Suprapubic skin (tissue), 4 donors: ENCODE measurements at regions not wholly inside any gene's neighbourhood (a gene's known extent, or its start where the extent isn't known, plus 50 kb on each side); places are given as distances from the start of the nearest gene placed in this dataset.
"Not testable (repeated sequence)": the region's sequence is repeated elsewhere in the genome, so short reads cannot be mapped to it uniquely, and the experiment has no call there.

Experiments
- DNase-seq, 2 donors: peaks; one replicate each; pipeline ENCODE4 v3.0.0-alpha.2; 2019; ENCODE audit warnings: low spot score in 2 of 2
- H3K27ac ChIP-seq: fragments of 200-600 bp; sonication (generic); one replicate; pipeline ENCODE4 v1.5.1; 2019
- H3K27me3 ChIP-seq: fragments of 200-600 bp; sonication (generic); one replicate; pipeline ENCODE4 v1.5.1; 2019
- H3K36me3 ChIP-seq: fragments of 200-600 bp; sonication (generic); one replicate; pipeline ENCODE4 v1.5.1; 2019
- H3K4me1 ChIP-seq: fragments of 200-600 bp; sonication (generic); one replicate; pipeline ENCODE4 v1.5.1; 2019
- H3K4me3 ChIP-seq: fragments of 200-600 bp; sonication (generic); one replicate; pipeline ENCODE4 v1.5.1; 2019; ENCODE audit warnings: mild to moderate bottlenecking
- H3K9me3 ChIP-seq: fragments of 200-600 bp; sonication (generic); one replicate; pipeline ENCODE4 v1.5.1; 2019
- CTCF ChIP-seq, 2 donors: fragments of 200-600 bp in 1 of 2; fragments of 450-650 bp in 1 of 2; sonication (generic) in 1 of 2; IDR thresholded peaks; one replicate each; pipeline ENCODE4 v1.5.1; 2016 to 2019; ENCODE audit warnings: antibody characterized with exemption in 2 of 2, mild to moderate bottlenecking in 1 of 2, moderate library complexity in 1 of 2
- EP300 ChIP-seq: sonication (generic); formaldehyde crosslinking; IDR thresholded peaks from one replicate; pipeline ENCODE4 v1.6.1; 2017; ENCODE audit warnings: antibody characterized with exemption
- POLR2A ChIP-seq, 2 donors: fragments of 450-650 bp; IDR thresholded peaks; one replicate each; pipeline ENCODE4 v1.6.1; 2017; ENCODE audit warnings: antibody characterized with exemption in 2 of 2, mild to moderate bottlenecking in 2 of 2, moderate library complexity in 2 of 2
- POLR2AphosphoS5 ChIP-seq, 3 donors: sonication (generic); formaldehyde crosslinking; IDR thresholded peaks; one replicate each; pipeline ENCODE4 v1.6.1; 2017; ENCODE audit warnings: antibody characterized with exemption in 3 of 3
- WGBS: methylation state at CpG from one replicate; pipeline ENCODE4 v1.1.5; 2018; 5-methylcytosine and 5-hydroxymethylcytosine counted together

DNA sequence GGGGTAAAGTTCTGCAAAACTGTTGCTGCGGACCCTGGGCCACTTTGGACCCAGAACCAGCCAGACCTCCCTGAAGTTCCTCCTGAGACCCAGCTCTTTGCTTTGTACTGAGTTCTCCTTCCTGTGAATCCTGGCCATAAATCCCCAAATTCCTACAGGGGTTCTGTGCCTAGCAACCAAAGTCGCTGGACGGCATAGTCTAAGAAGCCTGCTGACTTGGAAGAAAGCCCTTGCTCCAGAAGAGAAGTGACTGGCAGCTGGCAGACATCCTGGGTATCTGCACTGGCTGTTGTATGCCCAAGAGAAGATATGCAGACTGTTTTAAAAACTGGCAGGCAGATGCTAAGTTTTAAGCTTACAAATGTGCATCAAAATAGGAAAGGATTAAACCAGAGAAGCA lies 99.9 kb upstream of the SLC24A4 start:
- 20% methylated on average over 3 of the region's 3 CpGs for WGBS
- Histone ChIP-seq H3K4me1 (no peaks in the 10 kb centered on the region), H3K4me3 (no peak overlapping the region), H3K27ac (no peak overlapping the region), H3K36me3 (no peaks in the 10 kb centered on the region), H3K27me3 (peaks cover 5% of the 10 kb centered on the region), H3K9me3 (no peaks in the 10 kb centered on the region)
- DNase-seq: peak in 1 of 2 donors; percentile 37
- no peak for TF ChIP-seq POLR2AphosphoS5 (IDR thresholded peaks at IDR 0.05)
- TF ChIP-seq POLR2A (IDR thresholded peaks at IDR 0.05): no peak
- TF ChIP-seq CTCF (IDR thresholded peaks at IDR 0.05): no peak
- no peak for TF ChIP-seq EP300

- H3K27ac ChIP-seq: no peak overlapping the region
- no peaks in the 10 kb centered on the region for H3K4me1 ChIP-seq
- 78% methylated on average over 10 of the region's 10 CpGs for WGBS
- DNase-seq: no peak
- no peaks in the 10 kb centered on the region for H3K9me3 ChIP-seq
- H3K4me3 ChIP-seq: no peak overlapping the region
- H3K27me3 ChIP-seq: peaks cover 5% of the 10 kb centered on the region
- TF ChIP-seq CTCF (IDR thresholded peaks at IDR 0.05) (no peak), POLR2A (IDR thresholded peaks at IDR 0.05) (no peak), POLR2AphosphoS5 (IDR thresholded peaks at IDR 0.05) (no peak), EP300 (no peak)
- H3K36me3 ChIP-seq: no peaks in the 10 kb centered on the region
Measured at GRCh38 chr14:92224358-92224954, 98.5 kb upstream of the SLC24A4 start.

DNA sequence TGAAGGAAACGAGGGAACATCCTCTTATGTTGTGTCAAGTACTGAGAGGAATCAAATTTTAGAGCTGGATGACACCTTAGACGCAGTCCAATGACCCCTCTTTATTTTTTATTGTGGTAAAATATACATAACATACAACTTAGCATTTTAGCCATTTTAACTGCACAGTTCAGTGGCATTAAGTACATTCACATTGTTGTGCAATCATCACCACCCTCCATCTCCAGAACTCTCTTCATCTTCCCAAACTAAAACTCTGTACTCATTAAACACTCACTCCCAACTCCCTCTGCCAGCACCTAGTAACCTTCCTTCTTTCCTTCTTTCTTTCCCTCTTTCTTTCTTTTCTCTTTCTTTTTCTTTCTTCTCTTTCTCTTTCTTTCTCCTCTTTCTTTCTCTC lies 97.2 kb upstream of the SLC24A4 start:
- Histone ChIP-seq H3K27ac (no peak overlapping the region), H3K9me3 (no peaks in the 10 kb centered on the region), H3K36me3 (no peaks in the 10 kb centered on the region), H3K27me3 (peaks cover 5% of the 10 kb centered on the region), H3K4me3 (no peak overlapping the region), H3K4me1 (no peaks in the 10 kb centered on the region)
- TF ChIP-seq EP300 (no peak), CTCF (IDR thresholded peaks at IDR 0.05) (no peak), POLR2AphosphoS5 (IDR thresholded peaks at IDR 0.05) (no peak), POLR2A (IDR thresholded peaks at IDR 0.05) (no peak)
- DNase-seq: no peak
- 64% methylated on average over 2 of the region's 2 CpGs for WGBS

GRCh38 chr14:92226166-92226565 lies 96.8 kb upstream of the SLC24A4 start:
- H3K27ac ChIP-seq, DNase-seq, H3K9me3 ChIP-seq, H3K4me1 ChIP-seq, H3K36me3 ChIP-seq, H3K27me3 ChIP-seq, H3K4me3 ChIP-seq: not testable (repeated sequence)

GRCh38 chr14:92236243-92236900 lies 86.6 kb upstream of the SLC24A4 start:
- no peaks in the 10 kb centered on the region for H3K36me3 ChIP-seq
- peaks cover 12% of the 10 kb centered on the region for H3K27me3 ChIP-seq
- no peaks in the 10 kb centered on the region for H3K9me3 ChIP-seq
- H3K4me1 ChIP-seq: no peaks in the 10 kb centered on the region
- H3K4me3 ChIP-seq: no peak overlapping the region
- WGBS: 78% methylated on average over 9 of the region's 9 CpGs
- no peak for DNase-seq
- H3K27ac ChIP-seq: no peak overlapping the region
- no peak for TF ChIP-seq CTCF (IDR thresholded peaks at IDR 0.05)
- no peak for TF ChIP-seq POLR2AphosphoS5 (IDR thresholded peaks at IDR 0.05)
- TF ChIP-seq POLR2A (IDR thresholded peaks at IDR 0.05): no peak
- no peak for TF ChIP-seq EP300
